ENCODE measurements at regions not wholly inside any gene's neighbourhood (a gene's known extent, or its start where the extent isn't known, plus 50 kb on each side); places are given as distances from the start of the nearest gene placed in this dataset.

- TF ChIP-seq CTCF (IDR thresholded peaks at IDR 0.05), result no peak
- TF ChIP-seq, protein P1, sequence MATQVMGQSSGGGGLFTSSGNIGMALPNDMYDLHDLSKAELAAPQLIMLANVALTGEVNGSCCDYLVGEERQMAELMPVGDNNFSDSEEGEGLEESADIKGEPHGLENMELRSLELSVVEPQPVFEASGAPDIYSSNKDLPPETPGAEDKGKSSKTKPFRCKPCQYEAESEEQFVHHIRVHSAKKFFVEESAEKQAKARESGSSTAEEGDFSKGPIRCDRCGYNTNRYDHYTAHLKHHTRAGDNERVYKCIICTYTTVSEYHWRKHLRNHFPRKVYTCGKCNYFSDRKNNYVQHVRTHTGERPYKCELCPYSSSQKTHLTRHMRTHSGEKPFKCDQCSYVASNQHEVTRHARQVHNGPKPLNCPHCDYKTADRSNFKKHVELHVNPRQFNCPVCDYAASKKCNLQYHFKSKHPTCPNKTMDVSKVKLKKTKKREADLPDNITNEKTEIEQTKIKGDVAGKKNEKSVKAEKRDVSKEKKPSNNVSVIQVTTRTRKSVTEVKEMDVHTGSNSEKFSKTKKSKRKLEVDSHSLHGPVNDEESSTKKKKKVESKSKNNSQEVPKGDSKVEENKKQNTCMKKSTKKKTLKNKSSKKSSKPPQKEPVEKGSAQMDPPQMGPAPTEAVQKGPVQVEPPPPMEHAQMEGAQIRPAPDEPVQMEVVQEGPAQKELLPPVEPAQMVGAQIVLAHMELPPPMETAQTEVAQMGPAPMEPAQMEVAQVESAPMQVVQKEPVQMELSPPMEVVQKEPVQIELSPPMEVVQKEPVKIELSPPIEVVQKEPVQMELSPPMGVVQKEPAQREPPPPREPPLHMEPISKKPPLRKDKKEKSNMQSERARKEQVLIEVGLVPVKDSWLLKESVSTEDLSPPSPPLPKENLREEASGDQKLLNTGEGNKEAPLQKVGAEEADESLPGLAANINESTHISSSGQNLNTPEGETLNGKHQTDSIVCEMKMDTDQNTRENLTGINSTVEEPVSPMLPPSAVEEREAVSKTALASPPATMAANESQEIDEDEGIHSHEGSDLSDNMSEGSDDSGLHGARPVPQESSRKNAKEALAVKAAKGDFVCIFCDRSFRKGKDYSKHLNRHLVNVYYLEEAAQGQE (IDR thresholded peaks at IDR 0.05; ENCODE audit: insufficient read depth in 1 of 2, low read depth in 2 of 2, low read length in 1 of 2), result no peak
- TF ChIP-seq POLR2AphosphoS5 (IDR thresholded peaks at IDR 0.05; ENCODE audit: low read depth, low read length), result no peak
These were observed 68.5 kb upstream of the DUSP22 start for GRCh38 chr6:223763-224162.

Measured in Panc1 (cell line).